ENCODE measurements at regions not wholly inside any gene's neighbourhood (a gene's known extent, or its start where the extent isn't known, plus 50 kb on each side); places are given as distances from the start of the nearest gene placed in this dataset.

DNA sequence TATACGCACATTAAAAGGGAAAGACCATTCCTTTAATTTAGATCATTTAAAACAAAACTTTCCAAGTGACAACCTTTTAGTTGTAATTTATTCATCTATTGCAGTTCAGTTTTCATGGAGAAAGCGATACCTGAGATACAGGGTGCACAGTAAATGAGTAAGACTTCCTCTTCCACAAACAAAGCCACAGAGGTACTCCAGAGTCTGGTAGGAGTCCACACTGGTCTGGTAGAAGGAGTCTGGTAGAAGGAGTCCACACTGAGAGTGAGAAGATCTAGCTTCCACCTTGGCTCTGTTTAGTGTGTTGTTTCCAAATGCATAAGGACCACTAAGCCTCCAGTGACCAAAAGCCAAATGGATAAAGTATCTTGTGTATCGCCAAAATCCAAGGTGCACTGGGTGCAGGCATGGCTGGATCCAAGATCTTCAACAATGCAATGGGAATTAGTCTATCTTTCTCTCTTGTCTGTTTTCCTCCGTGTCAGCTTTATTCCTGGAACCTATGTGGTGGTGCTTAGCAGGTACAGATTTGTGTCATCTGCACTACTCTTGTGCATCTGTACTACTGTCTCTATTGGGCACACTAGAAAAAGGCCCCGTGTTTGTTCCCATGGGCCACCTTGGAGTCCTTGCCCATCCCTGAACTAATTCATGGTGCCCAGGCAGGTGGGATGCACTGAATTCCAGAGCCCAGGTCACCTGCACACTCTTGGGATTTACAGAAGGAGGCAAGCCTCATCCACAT, 331.1 kb downstream of the BCL11B start:
- FAIRE-seq: no peak

- no peak for FAIRE-seq
Observed at GRCh38 chr14:98941481-98941880, 330.5 kb downstream of the BCL11B start.

DNA sequence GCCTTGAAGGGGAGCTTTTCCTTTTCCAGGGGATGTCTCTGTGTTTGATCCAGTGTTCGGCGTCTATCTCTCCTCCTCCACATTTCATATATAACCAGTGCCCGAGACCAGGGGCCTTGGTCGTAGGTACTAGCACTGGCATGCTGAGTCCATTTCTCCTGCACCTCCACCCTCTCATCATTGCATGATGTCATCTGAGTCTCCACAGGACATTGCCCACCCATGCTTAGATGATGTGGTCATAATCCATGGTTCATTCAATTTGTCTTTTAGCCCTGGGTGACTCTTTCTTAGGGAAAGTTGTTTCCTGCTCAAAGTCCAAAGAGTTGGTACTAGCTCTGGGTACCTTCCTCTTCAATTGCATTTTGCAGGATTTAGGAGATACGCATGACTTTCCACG, 328.1 kb downstream of the BCL11B start:
- FAIRE-seq: no peak

DNA sequence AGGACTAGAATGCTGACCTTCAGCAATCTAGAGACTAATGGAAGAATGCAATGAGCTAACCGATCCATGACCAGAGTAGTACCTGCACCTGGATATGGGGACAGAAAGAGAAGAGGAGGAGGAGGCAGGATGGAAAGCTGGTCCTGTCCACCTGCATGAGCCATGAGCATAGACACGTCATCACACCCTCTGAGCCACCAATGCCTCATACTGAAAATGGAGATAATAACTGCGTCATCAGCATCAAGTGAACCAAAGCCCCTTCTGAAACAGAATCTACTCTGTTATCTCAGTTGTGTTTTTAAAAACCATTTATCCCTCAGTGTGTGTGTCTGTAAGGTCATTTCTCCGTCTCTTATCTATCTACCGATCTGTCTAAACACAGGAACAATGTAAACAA, 327.0 kb downstream of the BCL11B start:
- FAIRE-seq: no peak

- no peak for FAIRE-seq
Observed at GRCh38 chr14:98945611-98946570, 326.1 kb downstream of the BCL11B start.

GRCh38 chr14:98946940-98947339, 325.1 kb downstream of the BCL11B start:
- FAIRE-seq: no peak

DNA sequence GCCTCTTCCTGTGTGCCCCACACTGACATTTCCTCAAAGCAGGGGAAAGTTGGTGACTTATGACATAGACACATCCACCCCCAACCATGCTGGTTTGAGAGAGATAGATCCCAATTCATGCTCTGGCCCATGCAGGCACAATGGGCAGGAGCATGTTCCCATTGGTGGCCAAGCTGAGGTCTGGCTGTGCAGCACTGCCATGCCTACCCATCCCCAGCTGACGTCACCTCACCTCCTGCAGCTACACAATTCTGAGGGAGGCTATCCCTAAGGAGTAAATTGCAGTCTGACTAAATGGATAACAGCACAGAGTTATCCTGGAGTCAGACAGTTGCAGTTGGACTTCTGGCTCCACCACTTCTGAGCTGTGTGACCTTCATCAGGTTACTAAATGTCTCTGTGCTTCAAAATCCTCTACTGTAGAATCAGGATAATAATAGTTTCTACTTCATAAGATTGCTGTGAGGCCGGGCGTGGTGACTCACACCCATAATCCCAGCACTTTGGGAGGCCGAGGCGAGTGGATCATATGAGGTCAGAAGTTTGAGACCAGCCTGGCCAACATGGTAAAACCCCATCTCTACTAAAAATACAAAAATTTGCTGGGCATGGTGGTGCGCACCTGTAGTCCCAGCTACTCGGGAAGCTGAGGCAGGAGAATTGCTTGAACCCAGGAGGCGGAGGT, 323.9 kb downstream of the BCL11B start:
- FAIRE-seq: no peak

DNA sequence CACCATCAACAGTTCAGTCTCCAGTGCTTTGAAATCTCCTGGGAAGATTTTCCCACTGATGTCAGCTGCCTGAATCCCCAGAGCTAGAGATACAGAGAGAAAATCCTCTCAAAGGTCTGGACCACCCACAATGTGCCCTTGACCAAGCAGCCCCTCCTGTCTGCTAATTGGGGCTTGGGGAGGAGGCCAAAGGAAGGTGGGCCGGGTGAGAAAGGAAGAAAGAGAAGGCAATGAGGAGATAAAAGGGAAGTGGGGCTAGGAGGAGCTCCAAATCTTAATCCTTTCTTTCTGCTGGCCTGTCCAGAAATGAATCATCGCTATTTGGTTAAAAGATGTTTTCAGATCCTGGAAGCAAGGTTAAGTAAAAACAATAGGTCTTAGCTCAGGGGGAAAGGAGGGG, 322.9 kb downstream of the BCL11B start:
- FAIRE-seq: no peak

GRCh38 chr14:98949481-98950135, 322.4 kb downstream of the BCL11B start:
- no peak for FAIRE-seq

DNA sequence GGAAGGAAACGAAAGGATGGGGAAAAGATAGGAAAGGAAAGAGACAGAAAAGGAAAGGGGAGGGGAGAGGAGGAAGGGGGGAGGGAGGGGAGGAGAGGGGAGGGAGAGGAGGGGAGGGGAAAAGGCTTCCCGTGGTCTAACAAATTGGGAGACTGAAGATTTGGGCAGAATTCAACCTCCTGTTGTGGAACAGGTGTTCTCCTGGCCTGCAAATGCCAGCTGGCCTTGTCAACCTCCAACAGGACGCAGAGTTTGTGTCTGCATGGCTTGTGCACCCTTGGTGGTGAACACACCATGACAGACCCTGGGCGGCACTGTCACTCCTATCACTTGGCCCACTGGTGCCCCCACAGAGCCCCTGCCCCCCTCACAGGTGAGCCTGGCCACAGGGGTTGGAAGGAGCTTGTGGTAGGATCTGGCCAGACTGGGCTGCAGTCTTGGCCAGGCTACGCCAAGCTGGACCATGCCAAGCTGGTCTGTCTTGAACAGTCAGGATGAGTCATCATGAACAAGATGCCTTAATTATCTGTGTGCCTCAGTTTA, 321.6 kb downstream of the BCL11B start:
- no peak for FAIRE-seq

- no peak for FAIRE-seq
Observed at GRCh38 chr14:98951031-98951430, 321.0 kb downstream of the BCL11B start.

DNA sequence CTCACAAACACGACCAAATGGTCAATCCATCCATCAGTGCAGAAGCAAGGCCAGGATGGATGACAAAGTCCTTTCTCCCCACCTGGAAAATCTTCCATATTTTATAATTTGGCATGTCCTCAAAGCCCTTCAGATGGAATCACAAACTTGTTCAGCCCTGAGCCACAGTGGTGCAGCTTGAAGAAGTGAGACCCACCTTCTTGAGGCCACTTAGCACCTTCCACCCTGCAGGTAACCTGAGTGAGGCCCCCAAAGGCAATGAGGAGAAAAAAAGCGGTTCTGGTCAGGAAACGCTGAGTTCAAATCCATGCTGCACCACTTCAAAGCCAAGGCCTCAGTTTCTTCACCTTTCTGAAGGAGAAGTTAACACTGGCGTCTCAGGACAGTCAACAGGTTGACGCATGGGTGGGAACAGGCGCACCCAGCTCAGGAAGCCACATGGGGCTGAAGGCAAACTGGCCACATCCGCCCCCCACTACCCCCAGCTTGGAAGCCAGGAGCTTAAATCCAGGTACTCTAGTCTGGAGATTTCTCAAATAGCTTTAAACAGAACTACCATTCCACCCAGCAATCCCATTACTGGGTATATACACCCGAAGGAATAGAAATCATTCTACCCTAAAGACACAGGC, 320.4 kb downstream of the BCL11B start:
- FAIRE-seq: no peak

- FAIRE-seq: no peak
Observed at GRCh38 chr14:98952593-98953350, 319.2 kb downstream of the BCL11B start.

- FAIRE-seq: no peak
Observed at GRCh38 chr14:98953551-98954348, 318.2 kb downstream of the BCL11B start.

DNA sequence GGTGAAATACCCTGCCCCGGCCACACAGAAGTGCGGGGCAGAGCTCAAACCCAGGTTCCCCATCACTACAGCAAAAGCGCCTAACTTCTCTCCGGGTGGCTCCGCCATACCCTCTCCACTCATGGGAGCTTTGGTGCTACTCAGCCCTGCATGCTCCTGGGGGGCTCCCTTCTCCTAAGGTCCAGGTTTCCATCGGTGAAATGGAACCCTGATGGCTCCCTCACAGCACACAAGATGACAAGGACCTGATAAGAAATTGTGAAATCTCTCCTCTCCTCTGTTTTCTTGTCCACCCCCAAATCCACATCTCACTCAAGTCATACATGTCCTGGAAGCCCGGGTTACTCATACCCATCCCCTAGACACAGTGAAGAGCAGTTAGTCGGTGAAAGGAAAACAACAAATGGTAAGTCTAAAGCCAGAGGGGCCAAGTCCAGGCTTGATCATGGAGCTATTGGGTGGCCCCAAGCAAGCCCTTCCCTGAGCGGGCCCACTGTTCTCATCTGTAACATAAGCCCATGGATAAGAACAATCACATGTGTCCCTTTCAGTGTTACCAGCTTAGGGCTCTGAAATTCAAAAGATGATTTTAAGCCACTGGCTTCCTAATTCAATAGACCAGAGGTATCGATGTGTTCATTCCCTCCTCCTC, 317.5 kb downstream of the BCL11B start:
- FAIRE-seq: no peak

DNA sequence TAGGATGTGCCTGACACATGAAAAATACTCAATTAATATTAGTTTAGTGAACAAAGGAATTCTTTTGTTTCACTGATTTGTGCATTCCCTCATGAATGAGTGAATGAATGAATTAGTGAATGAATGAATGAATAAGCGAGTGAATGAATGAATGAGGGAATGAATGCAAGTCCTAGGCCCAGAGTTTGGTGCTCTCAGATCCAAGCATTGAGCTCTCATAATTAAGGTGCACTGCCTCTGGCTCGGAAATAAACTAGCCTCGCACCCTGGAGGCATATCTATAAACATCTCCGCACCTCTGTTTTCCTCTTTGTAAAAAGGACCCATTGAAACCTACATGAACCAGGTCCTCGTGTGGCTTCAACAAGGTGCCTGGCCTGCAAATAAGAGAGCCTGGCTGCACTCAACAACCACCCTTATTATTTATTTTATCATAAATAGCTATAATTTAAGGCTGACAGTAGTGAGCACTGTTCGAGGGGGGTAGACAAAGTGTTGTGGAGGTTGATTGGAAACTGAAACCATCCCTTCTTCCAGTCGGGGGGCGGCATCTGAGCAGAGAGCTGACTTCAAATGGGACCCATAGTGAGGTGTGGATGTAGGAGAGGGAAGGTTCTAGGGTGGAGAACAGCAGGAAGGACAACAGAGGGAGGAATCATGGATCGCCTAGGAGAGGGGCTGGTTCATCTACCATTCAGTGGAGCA, 316.8 kb downstream of the BCL11B start:
- no peak for FAIRE-seq

DNA sequence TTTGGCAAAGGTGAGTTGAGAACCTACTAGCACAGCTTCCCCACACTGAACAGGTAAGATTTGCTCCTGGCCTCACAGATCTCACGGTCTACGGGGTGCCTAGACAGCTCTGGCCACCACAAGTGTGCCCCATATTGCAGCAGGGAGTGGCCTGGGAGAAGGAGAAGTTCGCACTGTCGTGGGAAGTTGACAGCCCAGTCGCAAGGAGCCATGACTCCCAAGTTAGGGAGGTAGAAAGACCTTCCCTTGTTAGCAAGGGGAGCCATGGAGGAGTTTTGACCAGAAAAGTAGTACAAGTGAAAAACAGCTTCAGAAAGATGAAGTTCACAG, 316.3 kb downstream of the BCL11B start:
- no peak for FAIRE-seq

- FAIRE-seq: no peak
Observed at GRCh38 chr14:98956181-98956580, 315.8 kb downstream of the BCL11B start.

DNA sequence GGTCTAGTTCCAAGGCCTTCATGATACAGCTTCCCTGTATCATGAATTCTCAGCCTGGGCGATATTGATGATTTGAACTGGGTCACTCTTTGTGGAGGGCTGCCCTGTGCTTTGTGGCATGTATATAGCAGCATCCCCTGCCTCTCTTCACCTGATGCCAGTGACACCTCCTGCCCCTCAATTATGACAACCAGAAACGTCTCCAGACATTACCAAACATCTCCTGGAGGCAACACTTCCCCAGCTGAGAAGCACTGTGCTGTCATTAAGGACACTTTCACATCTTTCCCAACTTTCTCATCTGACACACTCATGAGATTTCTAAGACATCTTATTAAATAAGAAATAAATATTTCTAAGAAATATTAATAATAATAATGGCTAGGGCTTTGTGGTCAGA, 315.3 kb downstream of the BCL11B start:
- no peak for FAIRE-seq

All from G401.6 (cell line).